ENCODE measurements at regions not wholly inside any gene's neighbourhood (a gene's known extent, or its start where the extent isn't known, plus 50 kb on each side); places are given as distances from the start of the nearest gene placed in this dataset.
"Not testable (repeated sequence)": the region's sequence is repeated elsewhere in the genome, so short reads cannot be mapped to it uniquely, and the experiment has no call there.

GRCh38 chr5:101047181-101047580 lies 144.1 kb upstream of the ST8SIA4 start:
- Mint-ChIP-seq H3K4me3 (no peak overlapping the region), H3K27ac (no peak overlapping the region), H3K36me3 (ENCODE audit: low read depth) (no peaks in the 10 kb centered on the region), H3K9me3 (ENCODE audit: low read depth) (no peaks in the 10 kb centered on the region), H3K4me1 (peaks cover 9% of the 10 kb centered on the region), H3K27me3 (no peaks in the 10 kb centered on the region)
- no peak for DNase-seq
- POLR2A ChIA-PET, result no interaction called here
- CTCF ChIA-PET, result no interaction called here
- ATAC-seq, result peak; percentile 81
- intact Hi-C loops (cut with DNase I, micrococcal nuclease), result no loop called here

- H3K9me3 Mint-ChIP-seq (ENCODE audit: low read depth), result no peaks in the 10 kb centered on the region
- ChIA-PET CTCF (no interaction called here), POLR2A (no interaction called here)
- intact Hi-C loops (cut with DNase I, micrococcal nuclease), result loop anchor here (1.0 to 2.0 kb wide), 2 partner anchors 422 to 615 kb away; no protein-coding TSS in a partner anchor
- no peaks in the 10 kb centered on the region for H3K36me3 Mint-ChIP-seq (ENCODE audit: low read depth)
- ATAC-seq (no peak), DNase-seq (no peak)
- no peak overlapping the region for H3K27ac Mint-ChIP-seq
- no peaks in the 10 kb centered on the region for H3K27me3 Mint-ChIP-seq
- peaks cover 9% of the 10 kb centered on the region for H3K4me1 Mint-ChIP-seq
- H3K4me3 Mint-ChIP-seq, result no peak overlapping the region
Measured at GRCh38 chr5:101045689-101046088, 142.6 kb upstream of the ST8SIA4 start.

GRCh38 chr5:101040002-101040401 lies 136.9 kb upstream of the ST8SIA4 start:
- H3K9me3 Mint-ChIP-seq (ENCODE audit: low read depth); DNase-seq; H3K27me3 Mint-ChIP-seq; H3K4me3 Mint-ChIP-seq; H3K4me1 Mint-ChIP-seq; POLR2A ChIA-PET; H3K36me3 Mint-ChIP-seq (ENCODE audit: low read depth); ATAC-seq; intact Hi-C loops (cut with DNase I, micrococcal nuclease); H3K27ac Mint-ChIP-seq: not testable (repeated sequence)
- CTCF ChIA-PET, result interaction anchor here (1.0 kb wide), 1 partner anchor 427 kb away, joined by 4 read pairs; no protein-coding TSS in a partner anchor

- no peak for ATAC-seq
- H3K4me1 Mint-ChIP-seq, result no peaks in the 10 kb centered on the region
- ChIA-PET CTCF (interaction anchor here (0.7 kb wide), 1 partner anchor 642 kb away, joined by 3 read pairs; no protein-coding TSS in a partner anchor), POLR2A (no interaction called here)
- no peak overlapping the region for H3K27ac Mint-ChIP-seq
- H3K36me3 Mint-ChIP-seq (ENCODE audit: low read depth), result no peaks in the 10 kb centered on the region
- no peak for DNase-seq
- no peak overlapping the region for H3K4me3 Mint-ChIP-seq
- peaks cover 2% of the 10 kb centered on the region for H3K27me3 Mint-ChIP-seq
- peaks cover 8% of the 10 kb centered on the region for H3K9me3 Mint-ChIP-seq (ENCODE audit: low read depth)
- intact Hi-C loops (cut with DNase I, micrococcal nuclease), result no loop called here
Measured at GRCh38 chr5:101036778-101037177, 133.7 kb upstream of the ST8SIA4 start.

GRCh38 chr5:101035425-101035824 lies 132.3 kb upstream of the ST8SIA4 start:
- H3K4me3 Mint-ChIP-seq, result no peak overlapping the region

GRCh38 chr5:101024299-101024698 lies 121.2 kb upstream of the ST8SIA4 start:
- H3K27ac Mint-ChIP-seq, result no peak overlapping the region
- no peaks in the 10 kb centered on the region for H3K9me3 Mint-ChIP-seq (ENCODE audit: low read depth)
- POLR2A ChIA-PET, result no interaction called here
- no peak for DNase-seq
- intact Hi-C loops (cut with DNase I, micrococcal nuclease), result no loop called here
- no peaks in the 10 kb centered on the region for H3K4me1 Mint-ChIP-seq
- CTCF ChIA-PET, result no interaction called here
- no peaks in the 10 kb centered on the region for H3K36me3 Mint-ChIP-seq (ENCODE audit: low read depth)
- no peak for ATAC-seq
- H3K4me3 Mint-ChIP-seq, result no peak overlapping the region
- H3K27me3 Mint-ChIP-seq, result no peaks in the 10 kb centered on the region

More at GRCh38 chr5:101035425-101035824, 132.3 kb upstream of the ST8SIA4 start:
- DNase-seq, result no peak
- intact Hi-C loops (cut with DNase I, micrococcal nuclease), result no loop called here
- CTCF ChIA-PET, result no interaction called here
- no peaks in the 10 kb centered on the region for H3K4me1 Mint-ChIP-seq
- no peaks in the 10 kb centered on the region for H3K36me3 Mint-ChIP-seq (ENCODE audit: low read depth)
- ATAC-seq, result no peak
- POLR2A ChIA-PET, result no interaction called here
- H3K9me3 Mint-ChIP-seq (ENCODE audit: low read depth), result peaks cover 8% of the 10 kb centered on the region
- peaks cover 2% of the 10 kb centered on the region for H3K27me3 Mint-ChIP-seq
- no peak overlapping the region for H3K27ac Mint-ChIP-seq

- Mint-ChIP-seq H3K27ac (no peak overlapping the region), H3K9me3 (ENCODE audit: low read depth) (no peaks in the 10 kb centered on the region), H3K4me3 (no peak overlapping the region), H3K4me1 (no peaks in the 10 kb centered on the region), H3K27me3 (no peaks in the 10 kb centered on the region), H3K36me3 (ENCODE audit: low read depth) (no peaks in the 10 kb centered on the region)
- CTCF ChIA-PET, result no interaction called here
- POLR2A ChIA-PET, result no interaction called here
- ATAC-seq (no peak), DNase-seq (no peak)
- intact Hi-C loops (cut with DNase I, micrococcal nuclease), result loop anchor here in 1 of 2 experiments (10.0 kb wide), 1 partner anchor 243 kb away; no protein-coding TSS in a partner anchor
Measured at GRCh38 chr5:101018299-101018698, 115.2 kb upstream of the ST8SIA4 start.

- Mint-ChIP-seq H3K27ac (no peak overlapping the region), H3K36me3 (ENCODE audit: low read depth) (no peaks in the 10 kb centered on the region), H3K27me3 (no peaks in the 10 kb centered on the region), H3K9me3 (ENCODE audit: low read depth) (no peaks in the 10 kb centered on the region), H3K4me3 (no peak overlapping the region), H3K4me1 (no peaks in the 10 kb centered on the region)
- ATAC-seq (no peak), DNase-seq (no peak)
- intact Hi-C loops (cut with DNase I, micrococcal nuclease), result loop anchor here in 1 of 2 experiments (10.0 kb wide), 1 partner anchor 238 kb away; no protein-coding TSS in a partner anchor
- ChIA-PET CTCF (no interaction called here), POLR2A (no interaction called here)
Measured at GRCh38 chr5:101012880-101013279, 109.8 kb upstream of the ST8SIA4 start.

GRCh38 chr5:101009758-101010519 lies 106.9 kb upstream of the ST8SIA4 start:
- no peaks in the 10 kb centered on the region for H3K27me3 Mint-ChIP-seq
- no peak for ATAC-seq
- ChIA-PET POLR2A (interaction anchor here (0.6 kb wide), 1 partner anchor 31 kb away, joined by 3 read pairs; no protein-coding TSS in a partner anchor), CTCF (no interaction called here)
- intact Hi-C loops (cut with DNase I, micrococcal nuclease), result loop anchor here in 1 of 2 experiments (10.0 kb wide), 1 partner anchor 235 kb away; no protein-coding TSS in a partner anchor
- no peaks in the 10 kb centered on the region for H3K9me3 Mint-ChIP-seq (ENCODE audit: low read depth)
- H3K27ac Mint-ChIP-seq, result no peak overlapping the region
- no peak overlapping the region for H3K4me3 Mint-ChIP-seq
- no peak for DNase-seq
- no peaks in the 10 kb centered on the region for H3K36me3 Mint-ChIP-seq (ENCODE audit: low read depth)
- H3K4me1 Mint-ChIP-seq, result no peaks in the 10 kb centered on the region

GRCh38 chr5:100992354-100992753 lies 89.3 kb upstream of the ST8SIA4 start:
- no peak overlapping the region for H3K4me3 Mint-ChIP-seq
- H3K27ac Mint-ChIP-seq, result no peak overlapping the region
- no peaks in the 10 kb centered on the region for H3K27me3 Mint-ChIP-seq
- CTCF ChIA-PET, result no interaction called here
- no peaks in the 10 kb centered on the region for H3K36me3 Mint-ChIP-seq (ENCODE audit: low read depth)
- H3K9me3 Mint-ChIP-seq (ENCODE audit: low read depth), result no peaks in the 10 kb centered on the region
- DNase-seq (no peak), ATAC-seq (no peak)
- intact Hi-C loops (cut with DNase I, micrococcal nuclease), result no loop called here
- no peaks in the 10 kb centered on the region for H3K4me1 Mint-ChIP-seq
- POLR2A ChIA-PET, result no interaction called here

GRCh38 chr5:100983601-100984000 lies 80.5 kb upstream of the ST8SIA4 start:
- H3K27me3 Mint-ChIP-seq; H3K27ac Mint-ChIP-seq; H3K4me1 Mint-ChIP-seq; H3K4me3 Mint-ChIP-seq; H3K9me3 Mint-ChIP-seq (ENCODE audit: low read depth); POLR2A ChIA-PET; intact Hi-C loops (cut with DNase I, micrococcal nuclease); DNase-seq; H3K36me3 Mint-ChIP-seq (ENCODE audit: low read depth); ATAC-seq; CTCF ChIA-PET: not testable (repeated sequence)

- POLR2A ChIA-PET, result no interaction called here
- ATAC-seq, result no peak
- DNase-seq, result no peak
- no peaks in the 10 kb centered on the region for H3K36me3 Mint-ChIP-seq (ENCODE audit: low read depth)
- no peaks in the 10 kb centered on the region for H3K27me3 Mint-ChIP-seq
- H3K27ac Mint-ChIP-seq, result no peak overlapping the region
- peaks cover 2% of the 10 kb centered on the region for H3K9me3 Mint-ChIP-seq (ENCODE audit: low read depth)
- no peak overlapping the region for H3K4me3 Mint-ChIP-seq
- H3K4me1 Mint-ChIP-seq, result no peaks in the 10 kb centered on the region
- intact Hi-C loops (cut with DNase I, micrococcal nuclease), result no loop called here
- CTCF ChIA-PET, result no interaction called here
Measured at GRCh38 chr5:100974082-100974481, 71.0 kb upstream of the ST8SIA4 start.

Measured in activated CD4-positive, alpha-beta T cell treated with anti-CD3 and anti-CD28 coated beads for 36 hours (primary cell).